ENCODE measurements at regions not wholly inside any gene's neighbourhood (a gene's known extent, or its start where the extent isn't known, plus 50 kb on each side); places are given as distances from the start of the nearest gene placed in this dataset.

DNA sequence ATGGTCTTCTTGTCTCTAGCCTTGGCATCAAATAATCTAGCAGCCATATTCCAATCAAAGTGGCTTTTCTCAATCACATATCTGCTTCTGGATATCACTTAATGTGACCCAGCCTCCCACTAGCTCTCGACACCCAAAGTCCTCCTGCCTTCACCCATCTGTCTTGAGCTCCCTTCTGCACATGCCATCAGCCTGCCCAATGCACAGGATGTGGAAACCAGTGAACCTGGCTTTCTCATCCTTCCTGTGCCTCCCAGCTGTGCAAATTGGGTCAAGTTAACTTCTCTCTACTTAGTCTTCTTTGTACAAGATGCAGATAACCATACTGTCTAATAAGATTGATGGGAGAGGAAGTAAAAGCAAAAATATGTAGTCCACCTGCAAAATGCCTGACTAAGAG is 257.9 kb upstream of the PITRM1 start:
- BruUV-seq (replicated peaks), result no TSS peak
- peaks cover 23% of the 10 kb centered on the region for H3K4me1 ChIP-seq (ENCODE audit: insufficient read depth, low read length, poor library complexity, severe bottlenecking)
- no peaks in the 10 kb centered on the region for H3K9me3 ChIP-seq (ENCODE audit: low read depth, low read length, poor library complexity, severe bottlenecking)
- no peaks in the 10 kb centered on the region for H3K36me3 ChIP-seq (ENCODE audit: insufficient read depth, low read length, poor library complexity, severe bottlenecking)
- TF ChIP-seq, protein P1, sequence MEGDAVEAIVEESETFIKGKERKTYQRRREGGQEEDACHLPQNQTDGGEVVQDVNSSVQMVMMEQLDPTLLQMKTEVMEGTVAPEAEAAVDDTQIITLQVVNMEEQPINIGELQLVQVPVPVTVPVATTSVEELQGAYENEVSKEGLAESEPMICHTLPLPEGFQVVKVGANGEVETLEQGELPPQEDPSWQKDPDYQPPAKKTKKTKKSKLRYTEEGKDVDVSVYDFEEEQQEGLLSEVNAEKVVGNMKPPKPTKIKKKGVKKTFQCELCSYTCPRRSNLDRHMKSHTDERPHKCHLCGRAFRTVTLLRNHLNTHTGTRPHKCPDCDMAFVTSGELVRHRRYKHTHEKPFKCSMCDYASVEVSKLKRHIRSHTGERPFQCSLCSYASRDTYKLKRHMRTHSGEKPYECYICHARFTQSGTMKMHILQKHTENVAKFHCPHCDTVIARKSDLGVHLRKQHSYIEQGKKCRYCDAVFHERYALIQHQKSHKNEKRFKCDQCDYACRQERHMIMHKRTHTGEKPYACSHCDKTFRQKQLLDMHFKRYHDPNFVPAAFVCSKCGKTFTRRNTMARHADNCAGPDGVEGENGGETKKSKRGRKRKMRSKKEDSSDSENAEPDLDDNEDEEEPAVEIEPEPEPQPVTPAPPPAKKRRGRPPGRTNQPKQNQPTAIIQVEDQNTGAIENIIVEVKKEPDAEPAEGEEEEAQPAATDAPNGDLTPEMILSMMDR (conservative IDR thresholded peaks at IDR 0.05; ENCODE audit: low read depth, low read length), result no peak
- TF ChIP-seq EZH2 (IDR thresholded peaks at IDR 0.05; ENCODE audit: borderline replicate concordance, low read depth, low read length, poor library complexity, severe bottlenecking), result no peak
- ChIA-PET CTCF (no interaction called here), POLR2A (ENCODE audit: low non-redundant PET) (interaction anchor here (0.6 kb wide), 1 partner anchor 683 kb away, joined by 7 read pairs; no protein-coding TSS in a partner anchor)
- no peak overlapping the region for H3K27ac ChIP-seq (ENCODE audit: low read depth, low read length, poor library complexity, severe bottlenecking)
- no peaks in the 10 kb centered on the region for H3K27me3 ChIP-seq (replicated peaks; ENCODE audit: insufficient read depth, low read depth, low read length, poor library complexity)
- H3K4me3 ChIP-seq (ENCODE audit: low read depth, low read length, poor library complexity, severe bottlenecking), result no peak overlapping the region
- DNase-seq (ENCODE audit: low spot score), result no peak
- intact Hi-C loops (cut with micrococcal nuclease; ENCODE audit: unreplicated experiment), result no loop called here

DNA sequence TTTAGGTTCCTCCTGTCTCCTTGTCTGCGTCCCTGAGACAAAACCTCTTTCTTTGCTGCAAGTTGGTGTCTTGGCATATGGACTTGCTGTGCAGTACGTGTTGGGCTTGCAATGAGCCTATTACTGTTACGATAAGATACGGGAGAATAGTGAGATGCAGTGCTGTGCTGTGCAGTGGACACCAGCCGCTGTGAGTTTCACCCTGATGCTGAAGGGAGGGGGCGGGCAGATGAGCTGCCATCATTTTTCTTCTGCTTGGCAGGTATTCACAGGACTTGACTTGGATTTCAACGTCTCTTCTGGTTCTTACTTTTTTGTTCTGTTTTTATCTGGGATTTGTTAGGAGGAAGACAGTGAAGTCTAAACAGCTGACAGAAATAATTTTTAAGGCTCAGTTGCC is 257.1 kb upstream of the PITRM1 start:
- TF ChIP-seq EZH2 (IDR thresholded peaks at IDR 0.05; ENCODE audit: borderline replicate concordance, low read depth, low read length, poor library complexity, severe bottlenecking), result no peak
- TF ChIP-seq, protein P1 (conservative IDR thresholded peaks at IDR 0.05; ENCODE audit: low read depth, low read length), result no peak
- no peak overlapping the region for H3K4me3 ChIP-seq (ENCODE audit: low read depth, low read length, poor library complexity, severe bottlenecking)
- intact Hi-C loops (cut with micrococcal nuclease; ENCODE audit: unreplicated experiment), result no loop called here
- POLR2A ChIA-PET (ENCODE audit: low non-redundant PET), result no interaction called here
- H3K36me3 ChIP-seq (ENCODE audit: insufficient read depth, low read length, poor library complexity, severe bottlenecking), result no peaks in the 10 kb centered on the region
- DNase-seq (ENCODE audit: low spot score), result no peak
- no peak overlapping the region for H3K27ac ChIP-seq (ENCODE audit: low read depth, low read length, poor library complexity, severe bottlenecking)
- CTCF ChIA-PET, result no interaction called here
- peaks cover 31% of the 10 kb centered on the region for H3K4me1 ChIP-seq (ENCODE audit: insufficient read depth, low read length, poor library complexity, severe bottlenecking)
- no peaks in the 10 kb centered on the region for H3K27me3 ChIP-seq (replicated peaks; ENCODE audit: insufficient read depth, low read depth, low read length, poor library complexity)
- BruUV-seq (replicated peaks), result no TSS peak
- H3K9me3 ChIP-seq (ENCODE audit: low read depth, low read length, poor library complexity, severe bottlenecking), result no peaks in the 10 kb centered on the region

DNA sequence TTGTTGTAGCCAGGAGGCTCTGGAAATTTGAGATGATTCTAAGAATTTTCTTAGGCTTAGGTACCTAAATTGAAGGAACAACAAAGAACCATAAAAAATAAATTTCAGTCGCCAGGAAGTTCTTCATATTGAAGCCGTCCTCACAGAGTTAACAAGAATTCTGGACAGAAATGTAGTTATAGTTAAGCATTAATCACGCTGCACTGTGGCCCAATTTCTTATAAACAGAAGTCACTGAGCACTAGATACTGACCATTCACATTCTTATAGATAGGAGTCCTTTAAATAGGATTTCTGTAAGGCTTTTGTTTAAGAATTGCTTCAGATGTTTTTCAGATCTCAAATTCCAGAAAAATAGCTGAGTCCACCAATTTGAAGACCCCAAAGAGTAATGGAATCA is 256.2 kb upstream of the PITRM1 start:
- H3K27ac ChIP-seq (ENCODE audit: low read depth, low read length, poor library complexity, severe bottlenecking), result no peak overlapping the region
- no peak overlapping the region for H3K4me3 ChIP-seq (ENCODE audit: low read depth, low read length, poor library complexity, severe bottlenecking)
- no peak for TF ChIP-seq EZH2 (IDR thresholded peaks at IDR 0.05; ENCODE audit: borderline replicate concordance, low read depth, low read length, poor library complexity, severe bottlenecking)
- TF ChIP-seq, protein P1 (conservative IDR thresholded peaks at IDR 0.05; ENCODE audit: low read depth, low read length), result no peak
- H3K27me3 ChIP-seq (replicated peaks; ENCODE audit: insufficient read depth, low read depth, low read length, poor library complexity), result no peaks in the 10 kb centered on the region
- ChIA-PET POLR2A (ENCODE audit: low non-redundant PET) (no interaction called here), CTCF (no interaction called here)
- no peaks in the 10 kb centered on the region for H3K9me3 ChIP-seq (ENCODE audit: low read depth, low read length, poor library complexity, severe bottlenecking)
- intact Hi-C loops (cut with micrococcal nuclease; ENCODE audit: unreplicated experiment), result no loop called here
- DNase-seq (ENCODE audit: low spot score), result no peak
- H3K36me3 ChIP-seq (ENCODE audit: insufficient read depth, low read length, poor library complexity, severe bottlenecking), result no peaks in the 10 kb centered on the region
- BruUV-seq (replicated peaks), result no TSS peak
- H3K4me1 ChIP-seq (ENCODE audit: insufficient read depth, low read length, poor library complexity, severe bottlenecking), result peaks cover 39% of the 10 kb centered on the region

Measured in A673 (cell line).